NCI-H226 (cell line): ENCODE measurements at regions not wholly inside any gene's neighbourhood (a gene's known extent, or its start where the extent isn't known, plus 50 kb on each side); places are given as distances from the start of the nearest gene placed in this dataset.

Experiments
- DNase-seq: peaks from one replicate; pipeline ENCODE4 v3.0.0-alpha.2; 2015

- DNase-seq, result no peak
Measured at GRCh38 chr21:18460979-18461378, 57.4 kb upstream of the TMPRSS15 start.

GRCh38 chr21:18461743-18462142, 58.2 kb upstream of the TMPRSS15 start:
- no peak for DNase-seq

GRCh38 chr21:18467715-18468114, 64.1 kb upstream of the TMPRSS15 start:
- DNase-seq, result no peak

- no peak for DNase-seq
Measured at GRCh38 chr21:18468790-18469189, 65.2 kb upstream of the TMPRSS15 start.

GRCh38 chr21:18476639-18477038, 73.1 kb upstream of the TMPRSS15 start:
- DNase-seq, result no peak

GRCh38 chr21:18477043-18477442, 73.5 kb upstream of the TMPRSS15 start:
- DNase-seq, result no peak

- DNase-seq, result no peak
Measured at GRCh38 chr21:18478513-18478912, 74.9 kb upstream of the TMPRSS15 start.

GRCh38 chr21:18488252-18488651, 84.7 kb upstream of the TMPRSS15 start:
- DNase-seq, result no peak

- DNase-seq, result peak; percentile 91
Measured at GRCh38 chr21:18493422-18493821, 89.8 kb upstream of the TMPRSS15 start.

GRCh38 chr21:18495523-18495922, 91.9 kb upstream of the TMPRSS15 start:
- DNase-seq, result no peak

GRCh38 chr21:18498431-18498830, 94.8 kb upstream of the TMPRSS15 start:
- no peak for DNase-seq

GRCh38 chr21:18499761-18500376, 96.3 kb upstream of the TMPRSS15 start:
- no peak for DNase-seq

- DNase-seq, result no peak
Measured at GRCh38 chr21:18518054-18518481, 114.5 kb upstream of the TMPRSS15 start.

GRCh38 chr21:18521204-18521603, 117.6 kb upstream of the TMPRSS15 start:
- DNase-seq, result no peak

- no peak for DNase-seq
Measured at GRCh38 chr21:18522181-18522972, 118.8 kb upstream of the TMPRSS15 start.

GRCh38 chr21:18524097-18524880, 120.7 kb upstream of the TMPRSS15 start:
- DNase-seq, result no peak

GRCh38 chr21:18529254-18529653, 125.7 kb upstream of the TMPRSS15 start:
- DNase-seq, result peak; percentile 91

GRCh38 chr21:18542081-18542480, 138.5 kb upstream of the TMPRSS15 start:
- no peak for DNase-seq

- DNase-seq, result peak; percentile 61
Measured at GRCh38 chr21:18545908-18546307, 142.3 kb upstream of the TMPRSS15 start.

- DNase-seq, result no peak
Measured at GRCh38 chr21:18547347-18547746, 143.8 kb upstream of the TMPRSS15 start.

- no peak for DNase-seq
Measured at GRCh38 chr21:18548249-18548648, 144.7 kb upstream of the TMPRSS15 start.

GRCh38 chr21:18549214-18549905, 145.8 kb upstream of the TMPRSS15 start:
- no peak for DNase-seq

GRCh38 chr21:18550361-18550760, 146.8 kb upstream of the TMPRSS15 start:
- no peak for DNase-seq
